ENCODE measurements at regions not wholly inside any gene's neighbourhood (a gene's known extent, or its start where the extent isn't known, plus 50 kb on each side); places are given as distances from the start of the nearest gene placed in this dataset.
A peak's percentile ranks its signal among the peaks of the same experiment; 100 is the strongest.
"Not testable (repeated sequence)": the region's sequence is repeated elsewhere in the genome, so short reads cannot be mapped to it uniquely, and the experiment has no call there.

GRCh38 chr18:8995096-8995495 lies 107.4 kb upstream of the NDUFV2 start:
- DNase-seq = no peak

DNA sequence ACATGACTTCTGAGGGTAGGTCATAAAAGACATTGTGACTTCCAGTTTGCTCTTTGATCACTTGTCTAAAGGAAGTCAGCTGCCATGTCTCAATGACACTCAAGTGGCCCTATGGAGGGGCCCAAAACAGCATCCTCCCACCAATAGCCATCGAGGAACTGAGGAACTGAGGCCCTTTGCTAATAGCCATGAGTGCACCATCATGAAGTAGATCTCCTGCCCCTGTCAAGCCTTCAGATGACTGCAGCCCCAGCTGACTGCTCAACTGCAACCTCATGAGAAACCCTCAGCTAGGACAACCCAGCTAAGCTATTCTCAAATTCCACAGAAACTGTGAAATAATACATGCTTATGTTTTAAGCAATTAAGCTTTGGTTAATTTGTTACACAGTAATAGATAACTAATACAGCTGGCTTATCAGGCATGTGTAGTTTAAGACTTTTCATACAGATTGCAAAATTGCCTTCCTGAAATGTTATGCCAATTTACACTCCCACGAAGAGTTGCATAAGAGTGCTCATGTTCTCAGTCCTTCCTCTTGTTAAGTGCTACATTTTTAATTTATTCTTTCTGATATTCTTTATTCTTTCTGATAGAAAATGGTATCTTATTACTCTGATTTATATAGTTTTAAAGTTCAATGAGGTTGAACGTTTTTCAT lies 105.6 kb upstream of the NDUFV2 start:
- no peak for DNase-seq

- no peak for DNase-seq
These were observed 104.9 kb upstream of the NDUFV2 start for GRCh38 chr18:8997634-8998033.

DNA sequence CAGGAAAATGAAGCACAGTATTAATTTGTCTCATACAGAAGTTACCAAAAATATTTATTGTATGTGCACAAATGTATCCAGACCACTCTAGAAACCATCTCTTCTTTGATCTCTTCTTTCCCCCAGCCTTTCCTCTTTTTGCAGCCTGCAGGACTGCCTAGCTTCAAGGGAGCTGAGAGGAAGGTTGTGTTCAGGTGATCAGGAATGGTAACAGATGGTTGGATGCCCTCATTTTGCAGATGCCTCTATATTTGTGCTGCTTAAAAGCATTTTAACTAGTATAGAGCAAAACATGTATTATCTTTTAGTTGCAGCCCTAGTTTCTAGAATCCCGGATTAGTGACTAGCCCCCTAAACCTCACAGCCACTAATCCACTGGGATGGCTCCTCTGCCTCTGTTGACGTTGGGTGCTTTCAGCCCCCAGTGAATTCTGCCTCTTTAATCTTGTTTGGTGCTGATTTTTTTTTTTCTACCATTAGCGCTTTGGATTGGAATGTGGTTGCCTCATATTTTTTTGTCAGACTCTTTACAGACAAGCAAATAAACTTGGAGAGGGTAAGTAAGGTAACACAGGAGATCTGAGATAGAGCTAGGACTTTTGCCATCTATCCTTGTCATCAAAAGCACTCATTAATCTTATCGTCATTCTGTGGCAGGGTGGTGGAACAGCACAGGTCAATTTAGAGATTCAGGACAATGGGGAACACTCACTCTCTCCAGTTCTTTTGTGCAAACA lies 103.8 kb upstream of the NDUFV2 start:
- DNase-seq = no peak

DNA sequence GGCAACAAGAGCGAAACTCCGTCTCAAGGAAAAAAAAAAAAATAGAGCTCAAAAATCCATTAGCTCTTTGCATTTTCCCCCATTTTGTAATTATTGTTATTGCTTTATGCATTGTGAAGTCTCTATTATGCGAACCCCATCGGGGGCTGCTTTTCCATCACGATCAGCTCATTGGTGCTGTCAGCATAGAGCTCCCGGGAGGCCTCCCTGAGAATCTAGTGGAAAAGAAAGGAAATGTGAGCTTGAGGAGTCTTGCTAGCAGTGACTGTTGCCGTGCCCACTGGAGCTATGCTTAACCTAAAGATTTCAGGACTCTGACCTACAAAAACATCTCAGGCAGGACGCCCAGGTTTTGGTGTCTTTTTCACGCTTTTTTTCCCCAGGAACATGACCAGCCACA lies 102.6 kb upstream of the NDUFV2 start:
- DNase-seq = no peak

DNA sequence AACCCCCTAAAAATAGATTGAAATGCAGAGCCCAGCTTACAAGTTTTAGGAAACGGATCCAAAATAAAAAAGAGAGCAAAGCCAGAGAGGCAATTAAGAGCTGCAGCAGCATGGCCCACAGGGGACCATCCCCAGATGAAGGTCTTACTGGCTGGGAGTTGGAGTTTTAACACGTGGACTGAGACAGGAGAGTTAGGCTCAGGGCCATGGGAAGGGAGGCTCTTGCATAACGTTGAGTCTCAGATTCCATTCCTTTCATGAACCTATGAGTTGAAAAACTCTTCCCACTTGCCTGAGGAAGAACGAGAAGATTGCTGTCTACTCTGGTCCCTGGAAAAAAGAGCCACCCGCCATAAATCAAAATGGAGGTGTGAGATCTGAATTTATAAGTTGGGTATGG lies 101.8 kb upstream of the NDUFV2 start:
- DNase-seq = no peak

GRCh38 chr18:9001209-9001608 lies 101.3 kb upstream of the NDUFV2 start:
- no peak for DNase-seq

DNA sequence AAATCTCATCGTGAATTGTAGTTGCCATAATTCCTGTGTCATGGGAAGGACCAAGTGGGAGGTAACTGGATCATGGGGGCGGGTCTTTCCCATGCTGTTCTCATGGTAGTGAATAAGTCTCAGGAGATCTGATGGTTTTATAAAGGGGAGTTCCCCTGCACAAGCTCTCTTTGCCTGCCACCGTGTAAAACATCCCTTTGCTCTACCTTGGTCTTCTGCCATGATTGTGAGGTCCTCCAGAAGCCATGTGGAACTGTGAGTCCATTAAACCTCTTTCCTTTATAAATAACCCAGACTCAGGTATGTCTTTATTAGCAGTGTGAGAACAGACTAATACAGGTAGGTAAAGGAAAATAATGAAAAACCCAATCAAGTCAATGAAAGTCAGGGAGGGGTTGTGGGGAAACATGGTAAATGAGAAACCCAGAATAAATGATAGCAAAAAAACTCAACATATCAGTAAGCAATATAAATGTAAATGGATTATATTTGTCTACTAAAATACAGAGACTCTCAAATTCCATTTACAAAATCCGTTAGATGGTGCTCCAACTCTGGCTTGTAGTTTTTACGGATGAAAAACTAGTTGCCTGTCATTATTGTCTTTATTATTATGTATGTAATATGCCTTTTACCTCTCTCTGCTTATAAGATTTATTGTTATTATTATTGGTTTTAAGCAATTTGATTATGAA lies 98.9 kb upstream of the NDUFV2 start:
- DNase-seq = no peak

DNA sequence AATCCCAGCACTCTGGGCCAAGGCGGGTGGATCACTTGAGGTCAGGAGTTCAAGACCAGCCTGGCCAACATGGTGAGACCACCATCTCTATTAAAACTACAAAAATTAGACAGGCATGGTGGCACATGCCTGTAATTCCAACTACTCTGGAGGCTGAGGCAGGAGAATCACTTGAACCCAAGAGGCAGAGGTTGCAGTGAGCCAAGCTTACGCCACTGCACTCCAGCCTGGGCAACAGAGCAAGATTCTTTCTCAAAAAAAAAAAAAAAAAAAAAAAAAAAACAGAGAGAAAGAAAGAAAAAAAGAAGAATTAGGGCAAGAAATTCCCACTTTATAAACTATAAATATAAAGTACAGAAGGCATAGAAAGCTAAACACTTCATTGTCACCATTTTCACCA lies 98.2 kb upstream of the NDUFV2 start:
- not testable (repeated sequence) for DNase-seq

DNA sequence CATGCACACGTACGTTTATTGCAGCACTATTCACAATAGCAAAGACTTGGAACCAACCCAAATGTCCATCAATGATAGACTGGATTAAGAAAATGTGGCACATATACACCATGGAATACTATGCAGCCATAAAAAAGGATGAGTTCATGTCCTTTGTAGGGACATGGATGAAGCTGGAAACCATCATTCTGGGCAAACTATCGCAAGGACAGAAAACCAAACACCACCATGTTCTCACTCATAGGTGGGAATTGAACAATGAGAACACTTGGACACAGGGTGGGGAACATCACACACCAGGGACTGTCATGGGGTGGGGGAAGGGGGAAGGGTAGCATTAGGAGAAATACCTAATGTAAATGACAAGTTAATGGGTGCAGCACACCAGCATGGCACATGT lies 94.8 kb upstream of the NDUFV2 start:
- DNase-seq = not testable (repeated sequence)

DNA sequence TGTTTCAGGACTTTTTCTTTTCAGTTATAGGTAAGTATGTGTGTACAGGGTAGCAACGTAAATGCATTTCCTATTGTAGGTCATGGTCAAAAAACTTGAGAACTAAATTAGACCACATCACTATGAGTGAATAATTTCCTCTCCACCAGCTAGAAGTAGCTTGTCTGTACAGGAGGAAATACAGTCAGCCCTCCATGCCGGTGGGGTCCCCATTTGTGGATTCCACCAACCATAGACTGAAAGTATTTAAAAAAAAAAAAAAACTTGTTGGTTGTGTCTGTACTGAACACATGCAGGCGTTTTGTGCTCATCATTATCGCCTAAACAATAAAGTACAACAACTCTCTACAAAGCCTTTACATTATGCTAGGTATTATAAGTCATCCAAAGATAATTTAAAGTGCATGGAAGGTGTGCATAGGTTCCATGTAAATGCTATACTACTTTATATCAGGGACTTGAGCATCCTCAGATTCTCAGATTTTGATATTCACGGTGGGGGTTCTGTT lies 94.2 kb upstream of the NDUFV2 start:
- no peak for DNase-seq

DNA sequence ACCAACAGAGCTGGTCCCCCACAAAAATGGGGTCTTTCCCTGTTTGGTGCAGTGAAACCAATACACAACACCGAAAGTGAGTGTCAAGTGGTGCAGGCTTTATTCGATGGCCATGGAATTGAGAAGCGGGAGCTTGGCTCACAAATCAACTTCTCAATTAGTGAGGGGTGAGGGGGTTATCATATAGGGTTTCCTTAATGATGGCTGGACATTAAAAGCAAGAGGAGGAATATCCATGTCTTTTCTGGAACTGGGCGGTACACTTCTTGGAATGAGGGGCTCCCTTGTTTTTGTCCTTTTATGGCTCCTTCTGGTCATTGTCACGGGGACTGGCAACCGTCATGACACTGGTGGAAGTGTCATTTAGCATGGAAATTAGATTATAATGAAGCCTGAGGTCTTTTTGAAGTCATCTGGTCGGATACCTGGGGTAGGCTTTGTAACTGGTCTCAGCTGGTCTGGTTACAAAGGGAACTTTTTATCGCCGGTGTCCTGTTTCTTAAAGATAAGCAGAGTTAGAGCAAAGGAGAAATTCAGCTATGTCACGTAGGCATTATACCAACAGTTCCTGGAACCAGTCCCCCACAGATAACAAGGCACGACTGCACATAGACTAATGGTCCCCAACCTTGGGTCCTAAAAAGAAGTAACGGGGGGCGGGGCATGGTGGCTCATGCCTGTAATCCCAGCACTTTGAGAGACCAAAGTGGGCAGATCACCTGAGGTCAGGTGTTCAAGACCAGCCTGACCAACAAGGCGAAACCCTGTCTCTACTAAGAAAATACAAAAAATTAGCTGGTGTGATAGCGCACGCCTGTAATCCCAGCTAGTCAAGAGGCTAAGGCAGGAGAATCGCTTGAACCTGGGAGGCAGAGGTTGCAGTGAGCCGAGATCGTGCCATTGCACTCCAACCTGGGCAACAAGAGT lies 93.5 kb upstream of the NDUFV2 start:
- no peak for DNase-seq

DNA sequence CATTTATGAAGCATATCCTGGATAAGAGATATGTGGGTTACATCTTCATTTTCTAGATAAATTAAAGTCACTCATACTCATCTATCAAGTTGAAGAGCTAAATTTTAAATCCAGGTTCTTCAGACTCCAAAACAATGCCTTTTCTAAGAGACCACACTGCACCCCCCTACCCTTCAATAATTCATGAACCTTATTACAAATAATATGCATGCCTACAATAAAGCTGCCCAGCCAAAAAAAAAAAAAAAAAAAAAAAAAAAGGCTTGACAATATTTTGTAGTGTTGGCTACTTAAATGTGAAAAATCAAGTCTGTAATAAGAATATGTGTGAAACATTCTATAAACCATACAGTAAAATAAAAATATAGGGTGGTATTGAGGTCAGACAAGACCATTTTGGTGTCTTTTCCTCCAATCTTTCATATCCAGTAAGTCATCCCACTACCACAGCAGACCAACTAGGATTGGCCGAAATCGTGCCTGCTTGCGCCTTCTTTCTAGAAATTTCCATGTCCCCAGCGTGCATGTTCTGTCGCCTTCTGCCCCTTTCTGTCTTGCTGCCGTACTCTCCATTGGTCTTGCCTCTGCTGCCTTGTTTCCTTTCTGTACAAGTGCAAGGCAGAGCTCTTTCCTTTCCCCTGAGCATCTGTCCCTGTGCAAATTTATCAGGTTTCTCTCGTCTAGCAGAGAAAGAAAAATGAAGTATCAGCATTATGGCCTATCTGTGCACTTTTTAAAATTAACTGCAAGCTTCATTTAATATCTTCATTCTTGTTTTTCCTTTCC lies 92.6 kb upstream of the NDUFV2 start:
- no peak for DNase-seq

DNA sequence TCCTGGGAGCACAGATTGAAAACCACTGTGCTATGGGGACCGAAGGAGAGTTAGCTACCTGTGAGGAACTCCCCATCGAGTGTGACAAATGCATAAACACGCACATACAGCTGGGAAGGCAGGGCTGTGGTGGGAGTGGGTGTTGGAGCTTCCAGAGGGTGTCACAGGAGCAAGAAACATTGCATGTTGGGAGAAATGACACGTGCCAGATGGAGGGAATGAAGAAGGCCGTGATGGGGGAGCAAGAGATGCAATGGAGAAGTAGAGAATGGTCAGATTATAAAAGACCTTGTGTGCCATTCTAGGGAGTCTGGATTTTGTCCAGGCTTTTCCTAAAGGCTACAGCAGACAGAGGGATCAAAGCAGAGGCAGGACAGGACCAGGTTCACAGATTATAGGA lies 91.1 kb upstream of the NDUFV2 start:
- DNase-seq = no peak

DNA sequence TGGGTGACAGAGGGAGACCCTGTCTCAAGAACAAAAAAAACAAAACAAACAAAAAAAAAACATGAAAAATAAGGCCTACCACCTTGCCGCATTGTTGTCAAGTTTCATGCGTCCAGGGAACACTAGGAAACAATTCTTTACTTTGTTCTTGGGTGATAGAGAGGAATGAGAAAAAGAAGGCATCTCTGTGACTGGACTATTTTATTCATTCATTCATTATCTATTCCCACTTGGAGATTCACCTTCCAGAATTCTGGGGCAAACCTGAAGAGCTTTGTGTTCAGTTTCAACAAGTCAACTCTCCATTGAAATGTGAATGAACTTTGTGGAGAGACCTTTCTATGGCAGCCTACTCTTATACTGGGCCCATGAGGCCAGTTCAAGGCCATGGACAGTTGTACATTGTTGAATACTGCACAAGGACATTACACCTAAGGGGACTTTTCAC lies 88.5 kb upstream of the NDUFV2 start:
- DNase-seq = no peak

GRCh38 chr18:9015689-9016088 lies 86.8 kb upstream of the NDUFV2 start:
- no peak for DNase-seq

DNA sequence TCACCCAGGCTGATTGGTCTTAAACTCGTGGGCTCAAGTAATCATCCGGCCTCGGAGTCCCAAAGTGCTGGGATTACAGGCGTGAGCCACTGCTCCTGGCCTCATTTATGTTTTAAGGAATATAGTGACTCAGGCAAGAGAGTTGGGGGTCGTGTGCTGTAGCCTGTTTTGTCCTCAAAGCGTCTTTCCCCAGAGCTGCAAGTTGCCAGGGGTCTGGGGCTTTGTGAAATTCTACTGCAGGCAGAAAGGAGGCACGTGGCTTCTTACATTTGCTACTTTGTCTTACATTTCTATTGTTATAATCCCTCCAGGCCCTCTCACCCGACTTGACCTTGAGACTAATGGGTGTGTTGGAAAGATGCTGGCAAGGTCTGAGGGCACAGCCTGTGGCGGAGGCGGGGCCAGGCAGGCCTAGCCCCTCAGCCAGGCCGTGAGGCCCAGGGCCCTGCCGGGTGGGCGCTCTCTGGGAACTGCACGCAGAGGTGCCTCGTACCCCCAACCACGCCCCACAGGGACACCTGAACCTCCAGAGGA lies 85.8 kb upstream of the NDUFV2 start:
- DNase-seq = no peak

DNA sequence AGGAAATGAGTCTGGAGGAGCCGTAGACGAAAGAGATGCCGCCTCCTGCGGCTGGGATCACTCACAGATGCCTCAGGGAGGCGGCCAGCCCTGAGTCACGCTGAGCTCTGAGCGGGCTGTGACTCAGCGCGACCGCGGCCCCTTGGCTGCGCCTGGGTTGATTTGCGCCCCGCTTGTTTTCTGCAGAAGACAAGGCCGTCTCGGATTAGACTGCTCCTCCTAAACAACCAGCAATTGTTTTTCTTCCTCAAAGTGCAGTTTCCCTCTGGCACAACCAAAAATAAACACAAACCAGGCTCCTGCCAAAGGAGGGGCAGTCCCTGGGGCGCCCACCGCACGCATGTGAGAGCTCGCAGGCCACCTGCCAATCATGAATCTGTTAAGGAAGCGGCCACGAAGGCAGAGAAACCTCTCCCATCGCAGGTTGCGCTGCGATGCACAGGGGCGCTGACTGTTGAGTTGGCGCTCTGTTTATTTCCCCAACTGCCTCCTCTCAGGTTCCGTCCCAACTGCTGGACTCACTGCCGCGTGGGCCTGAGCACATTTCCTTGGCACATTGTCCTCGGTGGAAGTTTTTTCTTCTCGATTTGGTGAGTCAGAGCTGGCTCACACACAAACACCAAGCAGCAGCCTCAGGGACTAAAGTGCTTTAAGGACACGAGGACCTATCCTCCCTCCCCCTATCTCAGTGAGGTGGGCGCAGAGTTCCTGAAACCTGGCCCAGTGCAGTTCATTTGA lies 85.2 kb upstream of the NDUFV2 start:
- peak; percentile 9 to 16 for DNase-seq

DNA sequence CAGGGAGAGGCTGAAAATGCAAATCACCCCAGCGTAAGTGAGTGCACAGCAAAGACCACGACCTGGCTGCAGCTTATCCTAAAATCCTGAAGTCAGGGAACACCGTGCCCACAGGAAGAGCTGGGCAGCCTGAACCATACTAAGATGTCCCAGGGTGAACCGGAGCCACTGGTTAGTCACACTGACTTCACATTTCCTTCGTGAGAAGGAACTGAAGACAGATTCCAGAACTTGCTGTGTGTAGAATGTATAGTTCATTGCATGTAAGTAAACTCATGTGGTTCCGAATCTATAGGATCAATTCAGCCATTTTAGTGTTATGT lies 84.6 kb upstream of the NDUFV2 start:
- DNase-seq = no peak

- no peak for DNase-seq
These were observed 83.4 kb upstream of the NDUFV2 start for GRCh38 chr18:9019135-9019534.

DNA sequence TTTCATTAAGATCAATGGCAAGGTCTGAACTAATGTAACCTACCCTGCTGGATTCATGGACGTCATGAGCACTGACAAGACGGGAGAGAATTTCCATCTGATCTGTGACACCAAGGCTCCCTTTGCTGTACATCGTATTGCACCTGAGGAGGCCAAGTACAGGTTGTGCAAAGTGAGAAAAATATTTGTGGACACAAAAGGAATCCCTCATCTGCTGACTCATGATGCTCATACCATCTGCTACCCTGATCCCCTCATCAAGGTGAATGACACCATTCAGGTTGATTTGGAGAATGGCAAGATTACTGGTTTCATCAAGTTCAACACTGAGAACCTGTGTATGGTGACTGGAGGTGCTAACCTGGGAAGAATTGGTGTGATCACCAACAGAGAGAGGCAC lies 82.3 kb upstream of the NDUFV2 start:
- DNase-seq = no peak

Data from hippocampal formation (tissue), 2 donors.